CD4-positive, alpha-beta T cell treated with Interleukin-2 at 100 ng/mL for 4 hours (primary cell): ENCODE measurements at regions not wholly inside any gene's neighbourhood (a gene's known extent, or its start where the extent isn't known, plus 50 kb on each side); places are given as distances from the start of the nearest gene placed in this dataset.

Experiments
- DNase-seq: peaks from one replicate; pipeline ENCODE4 v3.0.0-alpha.2; 2020; ENCODE audit warnings: low spot score

GRCh38 chr13:105312906-105313305, 1222.6 kb downstream of the EFNB2 start:
- no peak for DNase-seq

DNA sequence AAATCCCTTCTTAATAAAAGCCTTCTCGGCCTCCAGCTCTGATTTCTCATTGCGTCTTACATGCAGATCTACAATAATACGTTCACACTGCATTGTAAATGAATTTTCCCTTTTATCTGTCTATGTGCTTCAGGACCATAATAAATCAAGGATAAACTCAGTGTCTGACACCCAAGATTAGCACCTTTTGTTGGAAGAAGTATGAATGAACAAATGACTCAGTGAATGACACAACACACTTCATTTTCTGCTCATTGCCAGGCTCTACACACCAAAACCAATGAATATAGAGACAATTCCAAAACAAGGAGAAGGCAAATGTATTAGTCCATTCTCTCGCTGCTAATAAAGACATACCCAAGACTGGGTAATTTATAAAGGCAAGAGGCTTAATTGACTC, 1224.4 kb downstream of the EFNB2 start:
- no peak for DNase-seq

- no peak for DNase-seq
These were observed 1227.7 kb downstream of the EFNB2 start for GRCh38 chr13:105307776-105308175.

- no peak for DNase-seq
These were observed 1237.6 kb downstream of the EFNB2 start for GRCh38 chr13:105297839-105298238.

DNA sequence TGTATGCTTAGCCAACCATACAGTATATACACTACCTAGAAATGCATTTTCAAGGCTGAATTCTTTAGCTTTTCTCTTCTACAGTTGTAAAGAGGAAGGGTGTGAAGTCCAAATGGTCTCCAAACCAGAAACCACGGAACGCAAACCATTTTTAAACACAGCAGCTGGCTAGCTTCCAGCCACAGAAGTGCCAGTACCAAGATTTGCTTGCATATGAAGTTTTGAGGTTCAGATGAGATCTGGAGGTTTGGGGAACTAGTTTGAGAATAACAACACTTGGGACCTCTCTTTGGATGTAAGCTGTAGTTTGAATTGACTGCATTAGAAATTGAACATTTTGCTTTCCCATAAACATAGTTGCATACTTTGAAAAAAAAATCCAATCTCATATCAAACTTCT, 1243.5 kb downstream of the EFNB2 start:
- DNase-seq: no peak

- DNase-seq: no peak
These were observed 1244.9 kb downstream of the EFNB2 start for GRCh38 chr13:105290596-105290995.

DNA sequence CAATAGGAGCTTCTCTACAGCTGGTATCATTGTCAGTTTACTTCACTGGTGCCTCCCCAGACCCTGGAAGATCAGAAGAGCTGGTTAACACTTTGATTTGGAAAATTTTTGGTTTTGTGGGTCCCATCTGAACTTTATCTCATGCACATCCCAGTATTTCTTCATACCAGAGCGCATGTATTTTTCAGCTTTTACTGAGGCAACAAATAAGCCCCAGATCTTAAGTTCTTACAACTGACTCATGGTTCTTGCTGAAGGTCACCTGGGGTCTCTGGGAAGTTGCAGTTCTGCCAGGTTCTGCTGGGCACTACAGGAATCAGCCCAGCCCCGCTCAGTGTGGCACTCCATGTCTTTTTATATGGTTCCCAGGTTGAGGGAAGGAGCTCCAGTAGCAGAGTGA, 1249.9 kb downstream of the EFNB2 start:
- DNase-seq: no peak

GRCh38 chr13:105282406-105283285, 1252.8 kb downstream of the EFNB2 start:
- no peak for DNase-seq

GRCh38 chr13:105278943-105279381, 1256.5 kb downstream of the EFNB2 start:
- no peak for DNase-seq

- no peak for DNase-seq
These were observed 1258.9 kb downstream of the EFNB2 start for GRCh38 chr13:105276571-105276970.

DNA sequence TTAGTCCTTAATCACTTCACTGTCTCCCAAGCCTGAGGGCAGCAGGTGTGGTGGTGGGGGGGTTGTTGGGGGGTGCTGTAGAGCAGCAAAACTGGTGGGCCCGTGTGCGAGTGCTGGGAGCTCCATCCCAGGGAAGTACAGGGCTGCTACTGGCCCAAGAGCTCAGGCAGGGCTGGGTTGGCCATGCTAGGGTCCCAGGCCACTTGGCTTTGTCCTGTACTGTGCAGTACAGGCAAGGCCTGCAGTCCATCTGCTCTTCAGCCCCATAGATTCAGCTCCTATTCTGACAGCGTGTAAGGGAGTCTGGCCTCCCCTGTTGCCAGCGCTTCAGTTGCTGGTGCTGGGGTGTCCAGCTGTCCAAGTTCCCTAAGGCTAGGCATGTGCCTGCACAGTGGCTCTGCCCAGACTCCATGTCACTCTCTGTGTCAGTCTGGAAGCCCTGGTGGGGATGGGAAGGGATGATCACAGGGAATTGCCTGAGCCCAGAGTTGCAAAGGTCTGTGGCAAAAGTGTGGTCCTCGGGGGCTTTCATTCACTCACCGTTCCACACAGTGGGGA, 1261.7 kb downstream of the EFNB2 start:
- DNase-seq: no peak

GRCh38 chr13:105272660-105273631, 1262.5 kb downstream of the EFNB2 start:
- DNase-seq: no peak

GRCh38 chr13:105266615-105267014, 1268.8 kb downstream of the EFNB2 start:
- DNase-seq: no peak

DNA sequence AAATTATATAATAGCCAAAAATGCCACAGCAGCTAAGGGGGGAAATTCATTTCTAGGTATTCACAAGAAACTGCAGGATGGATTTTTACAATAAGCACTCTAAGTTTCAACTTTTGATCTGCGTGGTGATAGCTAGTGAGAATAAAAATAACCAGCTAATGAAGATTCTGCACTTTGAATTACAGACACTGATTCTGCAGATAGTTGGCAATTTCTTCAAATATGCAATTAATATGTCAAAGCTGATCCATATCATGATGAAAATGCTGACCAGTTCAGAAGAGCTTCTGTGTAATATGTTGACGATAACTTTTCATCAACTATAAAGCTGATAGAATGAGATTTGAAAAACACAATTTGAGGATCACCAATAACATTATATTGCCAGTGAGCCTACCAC, 1272.9 kb downstream of the EFNB2 start:
- DNase-seq: no peak

DNA sequence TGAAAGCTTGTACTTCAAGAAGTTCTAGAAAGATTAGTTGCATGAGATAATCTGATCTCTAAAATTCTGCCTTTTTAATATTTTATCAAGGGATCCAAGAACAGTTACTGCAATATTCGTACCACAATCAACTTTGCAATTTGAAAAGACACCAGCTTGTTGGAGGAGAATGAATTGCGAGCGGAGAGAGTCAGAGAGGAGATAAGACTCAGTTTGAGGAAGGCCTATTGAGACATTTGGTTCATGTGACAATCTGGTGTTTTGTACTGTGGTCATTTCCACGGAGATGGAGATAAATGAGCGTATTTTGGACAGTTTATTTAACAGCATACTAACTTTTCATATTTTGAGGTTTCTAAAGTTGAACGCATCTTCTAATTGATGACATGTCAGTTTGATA, 1276.0 kb downstream of the EFNB2 start:
- DNase-seq: no peak

- DNase-seq: no peak
These were observed 1280.0 kb downstream of the EFNB2 start for GRCh38 chr13:105255472-105255871.

- DNase-seq: no peak
These were observed 1284.2 kb downstream of the EFNB2 start for GRCh38 chr13:105251293-105251692.

GRCh38 chr13:105247830-105248229, 1287.6 kb downstream of the EFNB2 start:
- no peak for DNase-seq

GRCh38 chr13:105240371-105240770, 1295.1 kb downstream of the EFNB2 start:
- DNase-seq: no peak

DNA sequence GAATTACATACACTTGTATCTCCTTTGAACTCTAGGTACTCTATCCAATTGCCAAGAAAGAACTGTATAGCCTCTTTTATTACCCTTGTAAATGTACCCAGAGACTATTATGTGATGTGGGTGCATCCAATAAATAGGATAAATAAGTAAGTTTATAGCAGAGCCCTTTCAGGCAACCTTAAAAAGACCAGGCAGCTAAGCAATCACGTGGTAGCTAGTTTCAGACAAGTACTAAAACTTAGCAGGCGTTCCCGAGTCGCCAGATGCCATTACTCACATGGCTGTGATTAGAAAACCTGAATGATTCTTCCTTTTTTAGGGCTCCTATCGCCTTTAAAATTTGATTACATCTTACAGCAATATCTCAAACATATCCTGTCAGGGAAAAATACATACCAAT, 1303.0 kb downstream of the EFNB2 start:
- no peak for DNase-seq

- DNase-seq: no peak
These were observed 1303.5 kb downstream of the EFNB2 start for GRCh38 chr13:105232006-105232405.

DNA sequence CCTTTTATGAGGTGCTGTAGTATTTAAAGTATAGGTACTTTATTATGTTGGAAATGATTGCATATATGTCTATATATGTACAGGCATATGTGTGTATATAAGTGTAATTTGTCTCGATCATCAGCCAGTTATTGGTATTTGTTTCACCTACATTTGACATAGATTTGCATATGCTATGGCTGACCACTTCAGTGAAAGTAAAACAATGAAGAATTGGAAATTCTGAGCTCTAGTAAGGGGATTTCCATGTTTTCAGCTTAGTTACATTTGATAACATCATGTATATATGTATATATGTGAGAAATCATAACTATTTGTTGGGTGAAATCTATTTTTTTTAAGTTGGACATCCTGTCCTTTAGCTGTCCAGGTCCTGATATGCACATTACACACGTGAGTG, 1303.9 kb downstream of the EFNB2 start:
- DNase-seq: no peak

- no peak for DNase-seq
These were observed 1314.6 kb downstream of the EFNB2 start for GRCh38 chr13:105220881-105221280.
